ENCODE measurements at regions not wholly inside any gene's neighbourhood (a gene's known extent, or its start where the extent isn't known, plus 50 kb on each side); places are given as distances from the start of the nearest gene placed in this dataset.

DNA sequence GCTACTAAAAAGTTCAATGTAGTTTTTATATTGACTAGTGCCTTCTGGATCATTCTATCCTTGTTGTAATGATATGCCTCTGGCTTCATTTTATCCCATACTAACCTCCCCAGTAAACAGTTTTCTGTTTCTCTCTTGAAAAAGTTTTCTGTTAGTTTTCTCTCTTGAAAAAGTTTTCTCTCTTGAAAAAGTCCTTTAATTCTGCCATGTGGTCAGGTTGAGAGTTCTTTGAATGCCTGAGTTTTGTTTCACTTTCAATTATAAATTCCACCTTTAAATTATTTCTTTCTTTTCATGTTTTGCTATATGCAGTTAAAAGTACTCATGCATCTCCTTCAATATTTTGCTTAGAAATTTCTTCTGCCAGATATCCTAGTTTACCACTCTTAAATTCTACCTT is 1139.6 kb downstream of the STPG2 start:
- TF ChIP-seq POLR2A (IDR thresholded peaks at IDR 0.05) (no peak), POLR2AphosphoS5 (IDR thresholded peaks at IDR 0.05) (no peak), EP300 (IDR thresholded peaks at IDR 0.05) (no peak)
- TF ChIP-seq, protein P1, sequence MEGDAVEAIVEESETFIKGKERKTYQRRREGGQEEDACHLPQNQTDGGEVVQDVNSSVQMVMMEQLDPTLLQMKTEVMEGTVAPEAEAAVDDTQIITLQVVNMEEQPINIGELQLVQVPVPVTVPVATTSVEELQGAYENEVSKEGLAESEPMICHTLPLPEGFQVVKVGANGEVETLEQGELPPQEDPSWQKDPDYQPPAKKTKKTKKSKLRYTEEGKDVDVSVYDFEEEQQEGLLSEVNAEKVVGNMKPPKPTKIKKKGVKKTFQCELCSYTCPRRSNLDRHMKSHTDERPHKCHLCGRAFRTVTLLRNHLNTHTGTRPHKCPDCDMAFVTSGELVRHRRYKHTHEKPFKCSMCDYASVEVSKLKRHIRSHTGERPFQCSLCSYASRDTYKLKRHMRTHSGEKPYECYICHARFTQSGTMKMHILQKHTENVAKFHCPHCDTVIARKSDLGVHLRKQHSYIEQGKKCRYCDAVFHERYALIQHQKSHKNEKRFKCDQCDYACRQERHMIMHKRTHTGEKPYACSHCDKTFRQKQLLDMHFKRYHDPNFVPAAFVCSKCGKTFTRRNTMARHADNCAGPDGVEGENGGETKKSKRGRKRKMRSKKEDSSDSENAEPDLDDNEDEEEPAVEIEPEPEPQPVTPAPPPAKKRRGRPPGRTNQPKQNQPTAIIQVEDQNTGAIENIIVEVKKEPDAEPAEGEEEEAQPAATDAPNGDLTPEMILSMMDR (IDR thresholded peaks at IDR 0.05), result no peak
- no peaks in the 10 kb centered on the region for H3K9me3 ChIP-seq

DNA sequence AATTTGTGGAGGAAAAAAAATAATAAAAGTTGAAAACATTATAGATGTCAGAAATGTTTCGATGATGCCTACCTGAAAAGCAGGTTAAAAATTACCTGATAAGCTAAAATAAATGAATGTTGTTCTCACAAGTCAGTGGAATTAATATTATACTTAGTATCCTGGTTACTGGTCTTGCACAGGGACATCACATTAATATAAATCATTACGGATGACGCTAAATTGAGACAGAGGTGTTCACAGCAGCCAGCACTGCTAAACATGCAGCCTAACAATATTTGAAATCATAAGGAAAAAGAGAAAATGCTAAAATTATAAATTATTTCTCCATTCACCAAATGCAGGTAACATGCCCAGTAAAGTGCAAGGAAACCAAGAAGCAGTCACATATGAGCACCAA is 1130.0 kb downstream of the STPG2 start:
- Histone ChIP-seq H3K4me3 (no peak overlapping the region), H3K9me3 (no peaks in the 10 kb centered on the region), H3K27me3 (no peaks in the 10 kb centered on the region), H3K4me1 (no peaks in the 10 kb centered on the region), H3K36me3 (no peaks in the 10 kb centered on the region), H3K27ac (no peak overlapping the region)
- 90% methylated on average over 3 of the region's 3 CpGs for WGBS
- no peak for DNase-seq (ENCODE audit: low spot score in 2 of 2)
- TF ChIP-seq EP300 (IDR thresholded peaks at IDR 0.05), result no peak
- TF ChIP-seq, protein P1 (IDR thresholded peaks at IDR 0.05), result no peak
- TF ChIP-seq POLR2AphosphoS5 (IDR thresholded peaks at IDR 0.05), result no peak
- TF ChIP-seq POLR2A (IDR thresholded peaks at IDR 0.05), result no peak

More for the DNA sequence above, 1139.6 kb downstream of the STPG2 start:
- no peaks in the 10 kb centered on the region for H3K36me3 ChIP-seq
- no peak for DNase-seq (ENCODE audit: low spot score in 2 of 2)
- no peaks in the 10 kb centered on the region for H3K4me1 ChIP-seq
- no peak overlapping the region for H3K4me3 ChIP-seq
- H3K27ac ChIP-seq, result no peak overlapping the region
- no peaks in the 10 kb centered on the region for H3K27me3 ChIP-seq

- TF ChIP-seq POLR2A (IDR thresholded peaks at IDR 0.05), result no peak
- no peak for TF ChIP-seq EP300 (IDR thresholded peaks at IDR 0.05)
Observed at GRCh38 chr4:97013711-97014110, 1129.6 kb downstream of the STPG2 start.

DNA sequence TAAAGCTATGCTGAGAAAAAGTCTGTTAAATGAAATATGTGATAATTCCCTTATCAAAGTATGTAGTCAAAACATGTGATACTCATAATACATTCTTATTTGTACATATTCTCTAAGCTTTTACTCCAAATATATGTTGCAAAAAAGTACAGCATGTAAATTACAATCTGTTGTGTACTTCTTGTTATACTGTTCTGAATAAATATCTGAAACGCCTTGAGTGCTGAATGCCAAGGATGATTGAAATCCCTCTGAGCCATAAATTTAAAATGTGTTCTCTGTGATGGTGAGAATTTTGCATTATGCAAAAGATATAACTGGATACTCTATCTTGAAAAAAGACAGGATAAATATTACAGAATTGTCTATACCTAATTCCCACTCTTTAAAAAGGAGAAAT is 1128.0 kb downstream of the STPG2 start:
- H3K4me3 ChIP-seq, result no peak overlapping the region
- no peaks in the 10 kb centered on the region for H3K27me3 ChIP-seq
- TF ChIP-seq POLR2AphosphoS5 (IDR thresholded peaks at IDR 0.05) (no peak), EP300 (IDR thresholded peaks at IDR 0.05) (no peak), POLR2A (IDR thresholded peaks at IDR 0.05) (no peak)
- TF ChIP-seq, protein P1 (IDR thresholded peaks at IDR 0.05), result no peak
- H3K27ac ChIP-seq, result no peak overlapping the region
- no peaks in the 10 kb centered on the region for H3K4me1 ChIP-seq
- 39% methylated on average over 1 of the region's 1 CpG for WGBS
- DNase-seq (ENCODE audit: low spot score in 2 of 2), result no peak
- H3K36me3 ChIP-seq, result no peaks in the 10 kb centered on the region
- no peaks in the 10 kb centered on the region for H3K9me3 ChIP-seq

More at GRCh38 chr4:97013711-97014110, 1129.6 kb downstream of the STPG2 start:
- H3K4me3 ChIP-seq, result no peak overlapping the region
- no peak overlapping the region for H3K27ac ChIP-seq
- H3K27me3 ChIP-seq, result no peaks in the 10 kb centered on the region
- no peaks in the 10 kb centered on the region for H3K4me1 ChIP-seq
- no peaks in the 10 kb centered on the region for H3K36me3 ChIP-seq
- no peak for DNase-seq (ENCODE audit: low spot score in 2 of 2)
- H3K9me3 ChIP-seq, result no peaks in the 10 kb centered on the region
- 64% methylated on average over 2 of the region's 2 CpGs for WGBS

GRCh38 chr4:97016186-97016907 is 1126.9 kb downstream of the STPG2 start:
- Histone ChIP-seq H3K4me3 (no peak overlapping the region), H3K27ac (no peak overlapping the region), H3K4me1 (no peaks in the 10 kb centered on the region), H3K36me3 (no peaks in the 10 kb centered on the region), H3K9me3 (no peaks in the 10 kb centered on the region), H3K27me3 (no peaks in the 10 kb centered on the region)
- WGBS, result 29% methylated on average over 5 of the region's 5 CpGs
- DNase-seq (ENCODE audit: low spot score in 2 of 2), result no peak
- no peak for TF ChIP-seq POLR2A (IDR thresholded peaks at IDR 0.05)
- TF ChIP-seq, protein P1 (IDR thresholded peaks at IDR 0.05), result no peak
- TF ChIP-seq POLR2AphosphoS5 (IDR thresholded peaks at IDR 0.05), result no peak
- no peak for TF ChIP-seq EP300 (IDR thresholded peaks at IDR 0.05)

All from suprapubic skin (tissue), 4 donors.